ENCODE measurements at regions not wholly inside any gene's neighbourhood (a gene's known extent, or its start where the extent isn't known, plus 50 kb on each side); places are given as distances from the start of the nearest gene placed in this dataset.
"Not testable (repeated sequence)": the region's sequence is repeated elsewhere in the genome, so short reads cannot be mapped to it uniquely, and the experiment has no call there.

- no peak for FAIRE-seq
These were observed 150.8 kb downstream of the RBMX2 start for GRCh38 chrX:130552444-130553073.

GRCh38 chrX:130555341-130555740 lies 153.6 kb downstream of the RBMX2 start:
- no peak for FAIRE-seq

- no peak for FAIRE-seq
These were observed 154.0 kb downstream of the RBMX2 start for GRCh38 chrX:130555757-130556156.

- no peak for FAIRE-seq
These were observed 155.2 kb downstream of the RBMX2 start for GRCh38 chrX:130556951-130557350.

GRCh38 chrX:130560544-130560943 lies 158.8 kb downstream of the RBMX2 start:
- no peak for FAIRE-seq

- peak; percentile 92 for FAIRE-seq
These were observed 160.1 kb downstream of the RBMX2 start for GRCh38 chrX:130561930-130562329.

- FAIRE-seq = no peak
These were observed 161.7 kb downstream of the RBMX2 start for GRCh38 chrX:130563476-130563875.

GRCh38 chrX:130566028-130566683 lies 164.4 kb downstream of the RBMX2 start:
- FAIRE-seq = no peak

GRCh38 chrX:130573030-130573429 lies 171.2 kb downstream of the RBMX2 start:
- FAIRE-seq = not testable (repeated sequence)

All from colon (tissue), 2 donors.